Esophagus muscularis mucosa (tissue), 4 donors: ENCODE measurements at regions not wholly inside any gene's neighbourhood (a gene's known extent, or its start where the extent isn't known, plus 50 kb on each side); places are given as distances from the start of the nearest gene placed in this dataset.
A peak's percentile ranks its signal among the peaks of the same experiment; 100 is the strongest.
"Not testable (repeated sequence)": the region's sequence is repeated elsewhere in the genome, so short reads cannot be mapped to it uniquely, and the experiment has no call there.

Experiments
- DNase-seq: peaks from one replicate; pipeline ENCODE4 v3.0.0-alpha.2; 2017; ENCODE audit errors: extremely low spot score
- H3K27ac ChIP-seq, 4 donors: fragments of 200-600 bp; sonication (generic); replicated peaks in 1 of 4; 1 replicate in 3 of 4; 2 replicates in 1 of 4; pipeline ENCODE4 v1.5.1; 2016 to 2019; ENCODE audit warnings: mild to moderate bottlenecking in 1 of 4
- H3K27me3 ChIP-seq, 4 donors: fragments of 200-600 bp; sonication (generic); one replicate each; pipeline versions ENCODE4 v1.5.1 to v1.6.0; 2016 to 2019
- H3K36me3 ChIP-seq, 4 donors: fragments of 200-600 bp; sonication (generic); one replicate each; pipeline ENCODE4 v1.5.1; 2016 to 2019
- H3K4me1 ChIP-seq, 4 donors: fragments of 200-600 bp; sonication (generic); one replicate each; pipeline ENCODE4 v1.5.1; 2016 to 2019
- H3K4me3 ChIP-seq, 4 donors: fragments of 200-600 bp; sonication (generic); 1 replicate in 2 of 4; 2 replicates in 2 of 4; pipeline ENCODE4 v1.5.1; 2016 to 2019; ENCODE audit warnings: mild to moderate bottlenecking in 4 of 4, moderate library complexity in 1 of 4
- H3K9me3 ChIP-seq, 4 donors: fragments of 200-600 bp; sonication (generic); 1 replicate in 3 of 4; 2 replicates in 1 of 4; pipeline ENCODE4 v1.5.1; 2016 to 2019
- EP300 ChIP-seq: sonication (generic); formaldehyde crosslinking; IDR thresholded peaks from one replicate; pipeline ENCODE4 v1.6.1; 2017; ENCODE audit warnings: antibody characterized with exemption
- POLR2A ChIP-seq: fragments of 450-650 bp; IDR thresholded peaks from one replicate; pipeline ENCODE4 v1.6.1; 2017; ENCODE audit warnings: antibody characterized with exemption, moderate library complexity, mild to moderate bottlenecking, low read depth
- POLR2AphosphoS5 ChIP-seq, 2 donors: sonication (generic); formaldehyde crosslinking; IDR thresholded peaks; one replicate each; pipeline ENCODE4 v1.6.1; 2017; ENCODE audit warnings: antibody characterized with exemption in 2 of 2
- WGBS: methylation state at CpG from one replicate; pipeline ENCODE4 v1.1.5; 2018; 5-methylcytosine and 5-hydroxymethylcytosine counted together
- intact Hi-C: fragments of 100-400 bp; cut with DNase I; formaldehyde crosslinking; loops from one replicate; pipeline ENCODE4 v1.15.1; 2023
- TF ChIP-seq, protein P1 (sequence below), 3 experiments: fragments of 200-600 bp in 2 of 3; fragments of 450-650 bp in 1 of 3; sonication (generic) in 2 of 3; IDR thresholded peaks; one replicate each; pipeline ENCODE4 v1.5.1; 2017 to 2019; ENCODE audit warnings: antibody characterized with exemption in 3 of 3, mild to moderate bottlenecking in 2 of 3, moderate library complexity in 1 of 3

DNA sequence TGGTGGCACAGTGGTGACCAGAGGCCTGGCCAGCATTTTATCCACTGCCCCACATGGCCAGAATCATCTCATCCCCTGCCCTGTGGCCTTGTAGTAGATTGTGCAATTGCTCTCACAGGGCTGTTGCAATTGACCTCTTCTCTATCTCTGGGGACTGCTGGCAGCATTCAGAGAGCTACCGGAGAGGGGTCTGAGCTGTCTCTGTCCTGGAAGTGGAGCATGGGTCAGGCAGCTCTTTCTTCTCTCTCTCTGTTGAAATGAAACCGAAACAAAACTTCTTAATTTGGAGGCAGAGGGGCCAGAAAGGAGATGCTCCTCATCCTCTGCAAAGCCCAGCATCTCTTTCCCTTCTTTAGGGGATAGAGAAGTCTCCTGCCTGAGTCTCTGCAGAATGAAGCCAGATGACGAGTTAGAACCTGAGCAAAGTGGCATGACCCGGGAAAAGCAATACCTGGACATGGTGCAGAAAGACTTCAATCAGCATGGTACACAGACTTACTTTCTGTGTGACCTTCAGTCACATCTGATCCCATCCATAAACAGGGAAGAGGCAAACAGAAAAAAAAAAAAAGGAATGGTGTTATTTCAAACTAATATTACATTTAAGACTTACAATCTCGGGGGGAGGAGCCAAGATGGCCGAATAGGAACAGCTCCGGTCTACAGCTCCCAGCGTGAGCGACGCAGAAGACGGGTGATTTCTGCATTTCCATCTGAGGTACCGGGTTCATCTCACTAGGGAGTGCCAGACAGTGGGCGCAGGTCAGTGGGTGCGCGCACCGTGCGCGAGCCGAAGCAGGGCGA, 144.5 kb upstream of the BCL6 start:
- H3K27ac ChIP-seq: peak overlapping the region in 1 of 4 donors; percentile 37
- intact Hi-C loops: no loop called here
- DNase-seq: peak; percentile 88
- WGBS: 93% methylated on average over 19 of the region's 20 CpGs
- H3K4me1 ChIP-seq: peaks cover 0 to 5% (median 0%) of the 10 kb centered on the region in 4 donors
- no peaks in the 10 kb centered on the region for H3K36me3 ChIP-seq
- H3K4me3 ChIP-seq: no peak overlapping the region
- TF ChIP-seq EP300 (no peak), POLR2AphosphoS5 (IDR thresholded peaks at IDR 0.05) (peak; percentile 23 to 24)
- TF ChIP-seq, protein P1, sequence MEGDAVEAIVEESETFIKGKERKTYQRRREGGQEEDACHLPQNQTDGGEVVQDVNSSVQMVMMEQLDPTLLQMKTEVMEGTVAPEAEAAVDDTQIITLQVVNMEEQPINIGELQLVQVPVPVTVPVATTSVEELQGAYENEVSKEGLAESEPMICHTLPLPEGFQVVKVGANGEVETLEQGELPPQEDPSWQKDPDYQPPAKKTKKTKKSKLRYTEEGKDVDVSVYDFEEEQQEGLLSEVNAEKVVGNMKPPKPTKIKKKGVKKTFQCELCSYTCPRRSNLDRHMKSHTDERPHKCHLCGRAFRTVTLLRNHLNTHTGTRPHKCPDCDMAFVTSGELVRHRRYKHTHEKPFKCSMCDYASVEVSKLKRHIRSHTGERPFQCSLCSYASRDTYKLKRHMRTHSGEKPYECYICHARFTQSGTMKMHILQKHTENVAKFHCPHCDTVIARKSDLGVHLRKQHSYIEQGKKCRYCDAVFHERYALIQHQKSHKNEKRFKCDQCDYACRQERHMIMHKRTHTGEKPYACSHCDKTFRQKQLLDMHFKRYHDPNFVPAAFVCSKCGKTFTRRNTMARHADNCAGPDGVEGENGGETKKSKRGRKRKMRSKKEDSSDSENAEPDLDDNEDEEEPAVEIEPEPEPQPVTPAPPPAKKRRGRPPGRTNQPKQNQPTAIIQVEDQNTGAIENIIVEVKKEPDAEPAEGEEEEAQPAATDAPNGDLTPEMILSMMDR (IDR thresholded peaks at IDR 0.05): no peak
- no peaks in the 10 kb centered on the region for H3K27me3 ChIP-seq
- H3K9me3 ChIP-seq: no peaks in the 10 kb centered on the region

DNA sequence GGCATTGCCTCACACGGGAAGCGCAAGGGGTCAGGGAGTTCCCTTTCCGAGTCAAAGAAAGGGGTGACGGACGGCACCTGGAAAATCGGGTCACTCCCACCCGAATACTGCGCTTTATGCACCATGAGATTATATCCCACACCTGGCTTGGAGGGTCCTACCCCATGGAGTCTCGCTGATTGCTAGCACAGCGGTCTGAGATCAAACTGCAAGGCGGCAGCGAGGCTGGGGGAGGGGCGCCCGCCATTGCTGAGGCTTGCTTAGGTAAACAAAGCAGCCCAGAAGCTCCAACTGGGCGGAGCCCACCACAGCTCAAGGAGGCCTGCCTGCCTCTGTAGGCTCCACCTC, 145.1 kb upstream of the BCL6 start:
- DNase-seq: peak; percentile 7
- H3K9me3 ChIP-seq, H3K4me1 ChIP-seq, H3K27ac ChIP-seq, H3K36me3 ChIP-seq, H3K27me3 ChIP-seq, H3K4me3 ChIP-seq, intact Hi-C loops: not testable (repeated sequence)
- WGBS: 84% methylated on average over 14 of the region's 15 CpGs

DNA sequence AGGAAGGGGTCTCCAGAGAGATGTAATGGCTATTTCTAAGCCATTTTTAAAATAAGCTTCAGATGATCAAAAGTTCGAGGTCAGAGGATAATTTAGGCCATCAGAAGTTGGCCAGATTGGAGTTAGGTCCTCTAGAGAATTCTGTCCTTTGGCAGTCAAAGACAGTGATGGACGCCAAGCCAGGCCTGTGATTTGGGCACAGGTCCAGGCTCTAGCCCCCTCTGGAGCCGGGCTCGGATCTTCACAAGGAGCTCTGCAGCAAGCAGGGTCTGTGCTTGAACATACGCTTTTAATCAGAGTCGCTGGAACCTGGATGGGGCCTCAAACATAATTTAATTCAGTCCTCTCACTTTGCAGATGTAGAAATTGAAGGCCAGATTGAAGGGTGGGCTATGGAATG, 151.4 kb upstream of the BCL6 start:
- Histone ChIP-seq H3K4me1 (no peaks in the 10 kb centered on the region), H3K4me3 (no peak overlapping the region), H3K27ac (no peak overlapping the region), H3K36me3 (no peaks in the 10 kb centered on the region), H3K9me3 (no peaks in the 10 kb centered on the region), H3K27me3 (no peaks in the 10 kb centered on the region)
- intact Hi-C loops: no loop called here
- WGBS: 64% methylated on average over 6 of the region's 6 CpGs
- TF ChIP-seq, protein P1 (IDR thresholded peaks at IDR 0.05): no peak
- TF ChIP-seq EP300 (no peak), POLR2AphosphoS5 (IDR thresholded peaks at IDR 0.05) (no peak), POLR2A (no peak)
- no peak for DNase-seq

DNA sequence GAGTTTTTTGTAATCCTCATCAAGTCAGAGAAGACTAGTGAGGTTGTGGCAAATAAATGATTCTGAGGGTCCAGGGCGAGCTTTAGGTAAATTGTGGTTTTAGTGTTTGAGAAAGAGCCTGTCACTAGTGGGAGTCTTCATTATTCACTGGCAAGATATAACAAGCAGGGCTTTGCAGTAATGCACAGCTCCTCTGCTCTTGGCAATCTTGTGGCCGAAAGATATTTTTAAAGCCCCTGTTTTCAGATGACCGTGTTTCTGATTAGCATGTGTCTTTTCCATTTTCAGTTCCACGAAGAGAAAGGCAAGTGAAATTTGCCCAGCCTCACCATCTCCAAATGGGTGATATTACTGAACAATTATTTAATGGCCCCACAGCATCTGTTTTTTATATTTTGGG, 154.0 kb upstream of the BCL6 start:
- intact Hi-C loops: no loop called here
- Histone ChIP-seq H3K4me3 (no peak overlapping the region), H3K27me3 (no peaks in the 10 kb centered on the region), H3K36me3 (no peaks in the 10 kb centered on the region), H3K4me1 (no peaks in the 10 kb centered on the region), H3K27ac (no peak overlapping the region), H3K9me3 (no peaks in the 10 kb centered on the region)
- WGBS: 82% methylated on average over 4 of the region's 4 CpGs
- TF ChIP-seq POLR2A: no peak
- TF ChIP-seq EP300: no peak
- TF ChIP-seq, protein P1 (IDR thresholded peaks at IDR 0.05): no peak
- no peak for TF ChIP-seq POLR2AphosphoS5 (IDR thresholded peaks at IDR 0.05)
- no peak for DNase-seq

DNA sequence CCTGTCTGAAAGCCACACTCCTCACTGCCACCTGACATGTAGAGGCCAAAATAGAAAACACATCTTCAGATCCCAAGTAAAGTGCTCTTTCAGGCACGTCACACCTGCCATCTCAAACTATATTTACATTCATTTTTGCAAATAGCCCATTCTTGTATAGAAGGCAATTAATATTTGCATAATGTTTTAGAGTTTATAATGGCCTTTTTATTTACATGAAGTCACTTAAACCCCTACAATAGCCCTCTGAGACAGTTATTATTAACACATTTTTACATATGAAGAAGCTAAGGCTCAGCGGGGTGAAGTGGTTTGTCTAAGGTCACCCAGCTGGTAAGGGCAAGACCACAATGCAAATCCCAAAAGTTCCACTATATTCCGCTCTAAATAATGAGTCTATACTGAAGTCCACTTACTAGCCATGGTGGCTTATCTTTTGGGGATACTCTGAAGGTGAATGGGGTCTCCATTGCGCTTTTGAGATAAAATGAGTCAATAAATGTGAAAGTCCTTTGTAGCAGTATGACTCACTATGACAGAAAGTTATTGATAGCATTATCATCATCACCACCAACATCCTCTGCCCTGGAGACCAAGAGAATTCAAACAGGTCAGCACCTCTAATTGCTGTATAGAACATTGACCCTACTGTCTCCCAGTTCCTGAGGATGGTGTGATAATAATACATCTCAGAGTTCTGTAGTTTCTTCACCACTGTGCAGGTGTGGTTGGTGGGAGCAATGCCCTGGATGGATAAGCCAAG, 155.9 kb upstream of the BCL6 start:
- Histone ChIP-seq H3K9me3 (no peaks in the 10 kb centered on the region), H3K36me3 (no peaks in the 10 kb centered on the region), H3K27ac (no peak overlapping the region), H3K4me1 (peaks cover 0 to 8% (median 5%) of the 10 kb centered on the region in 4 donors), H3K27me3 (no peaks in the 10 kb centered on the region), H3K4me3 (no peak overlapping the region)
- 89% methylated on average over 4 of the region's 4 CpGs for WGBS
- no peak for DNase-seq
- TF ChIP-seq POLR2AphosphoS5 (IDR thresholded peaks at IDR 0.05): no peak
- intact Hi-C loops: no loop called here
